ENCODE measurements at regions not wholly inside any gene's neighbourhood (a gene's known extent, or its start where the extent isn't known, plus 50 kb on each side); places are given as distances from the start of the nearest gene placed in this dataset.

GRCh38 chr6:103119056-103119455 lies 1725.5 kb downstream of the GRIK2 start:
- H3K4me2 ChIP-seq = no peak overlapping the region
- no peaks in the 10 kb centered on the region for H3K4me1 ChIP-seq (ENCODE audit: low read depth, poor library complexity, severe bottlenecking)
- no peaks in the 10 kb centered on the region for H3K27me3 ChIP-seq (ENCODE audit: insufficient read depth, low read depth)
- no peak for TF ChIP-seq CTCF (conservative IDR thresholded peaks at IDR 0.05; ENCODE audit: low read depth, low read length)
- H3K27ac ChIP-seq = no peak overlapping the region
- H3K9ac ChIP-seq = no peak overlapping the region
- H3K79me2 ChIP-seq (ENCODE audit: insufficient read depth, low read depth) = no peaks in the 10 kb centered on the region
- no peaks in the 10 kb centered on the region for H3K36me3 ChIP-seq (ENCODE audit: insufficient read depth)
- H4K20me1 ChIP-seq (ENCODE audit: insufficient read depth) = no peaks in the 10 kb centered on the region
- H3K4me3 ChIP-seq (IDR thresholded peaks at IDR 0.05; ENCODE audit: insufficient read depth, low read depth, low read length) = no peak overlapping the region
- H2AFZ ChIP-seq (ENCODE audit: low read depth) = no peak overlapping the region

- H3K4me2 ChIP-seq = no peak overlapping the region
- H3K79me2 ChIP-seq (ENCODE audit: insufficient read depth, low read depth) = no peaks in the 10 kb centered on the region
- H3K27ac ChIP-seq = no peak overlapping the region
- H2AFZ ChIP-seq (ENCODE audit: low read depth) = no peak overlapping the region
- H3K9ac ChIP-seq = no peak overlapping the region
- H3K36me3 ChIP-seq (ENCODE audit: insufficient read depth) = no peaks in the 10 kb centered on the region
- H3K27me3 ChIP-seq (ENCODE audit: insufficient read depth, low read depth) = no peaks in the 10 kb centered on the region
- no peaks in the 10 kb centered on the region for H4K20me1 ChIP-seq (ENCODE audit: insufficient read depth)
- TF ChIP-seq CTCF (conservative IDR thresholded peaks at IDR 0.05; ENCODE audit: low read depth, low read length) = no peak
- H3K4me3 ChIP-seq (IDR thresholded peaks at IDR 0.05; ENCODE audit: insufficient read depth, low read depth, low read length) = no peak overlapping the region
- H3K4me1 ChIP-seq (ENCODE audit: low read depth, poor library complexity, severe bottlenecking) = no peaks in the 10 kb centered on the region
These were observed 1721.1 kb downstream of the GRIK2 start for GRCh38 chr6:103114582-103114981.

- Histone ChIP-seq H3K9ac (no peak overlapping the region), H2AFZ (ENCODE audit: low read depth) (no peak overlapping the region), H4K20me1 (ENCODE audit: insufficient read depth) (no peaks in the 10 kb centered on the region), H3K4me1 (ENCODE audit: low read depth, poor library complexity, severe bottlenecking) (no peaks in the 10 kb centered on the region), H3K4me2 (no peak overlapping the region), H3K79me2 (ENCODE audit: insufficient read depth, low read depth) (no peaks in the 10 kb centered on the region), H3K27ac (no peak overlapping the region), H3K27me3 (ENCODE audit: insufficient read depth, low read depth) (no peaks in the 10 kb centered on the region), H3K4me3 (IDR thresholded peaks at IDR 0.05; ENCODE audit: insufficient read depth, low read depth, low read length) (no peak overlapping the region), H3K36me3 (ENCODE audit: insufficient read depth) (no peaks in the 10 kb centered on the region)
- no peak for TF ChIP-seq CTCF (conservative IDR thresholded peaks at IDR 0.05; ENCODE audit: low read depth, low read length)
These were observed 1719.9 kb downstream of the GRIK2 start for GRCh38 chr6:103113416-103113815.

GRCh38 chr6:103107985-103108384 lies 1714.5 kb downstream of the GRIK2 start:
- no peak overlapping the region for H3K27ac ChIP-seq
- H3K4me1 ChIP-seq (ENCODE audit: low read depth, poor library complexity, severe bottlenecking) = no peaks in the 10 kb centered on the region
- H3K27me3 ChIP-seq (ENCODE audit: insufficient read depth, low read depth) = no peaks in the 10 kb centered on the region
- no peak for TF ChIP-seq CTCF (conservative IDR thresholded peaks at IDR 0.05; ENCODE audit: low read depth, low read length)
- H3K4me3 ChIP-seq (IDR thresholded peaks at IDR 0.05; ENCODE audit: insufficient read depth, low read depth, low read length) = no peak overlapping the region
- H3K9ac ChIP-seq = no peak overlapping the region
- no peak overlapping the region for H3K4me2 ChIP-seq
- H4K20me1 ChIP-seq (ENCODE audit: insufficient read depth) = no peaks in the 10 kb centered on the region
- H3K36me3 ChIP-seq (ENCODE audit: insufficient read depth) = no peaks in the 10 kb centered on the region
- no peak overlapping the region for H2AFZ ChIP-seq (ENCODE audit: low read depth)
- H3K79me2 ChIP-seq (ENCODE audit: insufficient read depth, low read depth) = no peaks in the 10 kb centered on the region

GRCh38 chr6:103105686-103106085 lies 1712.2 kb downstream of the GRIK2 start:
- no peaks in the 10 kb centered on the region for H3K79me2 ChIP-seq (ENCODE audit: insufficient read depth, low read depth)
- H3K36me3 ChIP-seq (ENCODE audit: insufficient read depth) = no peaks in the 10 kb centered on the region
- H3K4me2 ChIP-seq = no peak overlapping the region
- H3K27ac ChIP-seq = no peak overlapping the region
- H3K9ac ChIP-seq = no peak overlapping the region
- H3K4me3 ChIP-seq (IDR thresholded peaks at IDR 0.05; ENCODE audit: insufficient read depth, low read depth, low read length) = no peak overlapping the region
- H3K4me1 ChIP-seq (ENCODE audit: low read depth, poor library complexity, severe bottlenecking) = no peaks in the 10 kb centered on the region
- no peaks in the 10 kb centered on the region for H4K20me1 ChIP-seq (ENCODE audit: insufficient read depth)
- H2AFZ ChIP-seq (ENCODE audit: low read depth) = no peak overlapping the region
- no peaks in the 10 kb centered on the region for H3K27me3 ChIP-seq (ENCODE audit: insufficient read depth, low read depth)
- no peak for TF ChIP-seq CTCF (conservative IDR thresholded peaks at IDR 0.05; ENCODE audit: low read depth, low read length)
